GM19452 (cell line): ENCODE measurements at regions not wholly inside any gene's neighbourhood (a gene's known extent, or its start where the extent isn't known, plus 50 kb on each side); places are given as distances from the start of the nearest gene placed in this dataset.
"Not testable (repeated sequence)": the region's sequence is repeated elsewhere in the genome, so short reads cannot be mapped to it uniquely, and the experiment has no call there.

Experiments
- ATAC-seq: cut with Tn5 transposase; IDR thresholded peaks from one replicate; pipeline ENCODE4 v1.9.1; 2021; ENCODE audit not compliant: unreplicated experiment

GRCh38 chr5:38675443-38675842, 119.0 kb upstream of the LIFR start:
- ATAC-seq: no peak

- no peak for ATAC-seq
Measured at GRCh38 chr5:38677636-38678035, 121.2 kb upstream of the LIFR start.

- ATAC-seq: no peak
Measured at GRCh38 chr5:38678076-38678475, 121.6 kb upstream of the LIFR start.

GRCh38 chr5:38678697-38679096, 122.3 kb upstream of the LIFR start:
- not testable (repeated sequence) for ATAC-seq

GRCh38 chr5:38680094-38680825, 123.8 kb upstream of the LIFR start:
- no peak for ATAC-seq

GRCh38 chr5:38681029-38681706, 124.7 kb upstream of the LIFR start:
- no peak for ATAC-seq

- no peak for ATAC-seq
Measured at GRCh38 chr5:38681966-38682365, 125.5 kb upstream of the LIFR start.

- no peak for ATAC-seq
Measured at GRCh38 chr5:38686658-38687057, 130.2 kb upstream of the LIFR start.

- ATAC-seq: no peak
Measured at GRCh38 chr5:38692346-38692745, 135.9 kb upstream of the LIFR start.

- no peak for ATAC-seq
Measured at GRCh38 chr5:38692781-38693527, 136.5 kb upstream of the LIFR start.

GRCh38 chr5:38695021-38695958, 138.8 kb upstream of the LIFR start:
- no peak for ATAC-seq

- ATAC-seq: no peak
Measured at GRCh38 chr5:38697013-38697412, 140.6 kb upstream of the LIFR start.

- not testable (repeated sequence) for ATAC-seq
Measured at GRCh38 chr5:38705529-38705928, 140.3 kb upstream of the OSMR start.

- ATAC-seq: no peak
Measured at GRCh38 chr5:38706376-38706775, 139.4 kb upstream of the OSMR start.

GRCh38 chr5:38707352-38708210, 138.2 kb upstream of the OSMR start:
- no peak for ATAC-seq

GRCh38 chr5:38709678-38710306, 136.0 kb upstream of the OSMR start:
- no peak for ATAC-seq

- no peak for ATAC-seq
Measured at GRCh38 chr5:38710627-38711026, 135.2 kb upstream of the OSMR start.

- no peak for ATAC-seq
Measured at GRCh38 chr5:38712391-38712790, 133.4 kb upstream of the OSMR start.

GRCh38 chr5:38714240-38714639, 131.6 kb upstream of the OSMR start:
- no peak for ATAC-seq
